ENCODE measurements at regions not wholly inside any gene's neighbourhood (a gene's known extent, or its start where the extent isn't known, plus 50 kb on each side); places are given as distances from the start of the nearest gene placed in this dataset.

GRCh38 chr5:40416588-40416987 is 263.1 kb upstream of the PTGER4 start:
- Histone ChIP-seq H3K36me3 (ENCODE audit: control insufficient read depth, insufficient read depth, low read length) (no peaks in the 10 kb centered on the region), H3K4me3 (ENCODE audit: low read depth, low read length) (no peak overlapping the region), H3K27me3 (ENCODE audit: control insufficient read depth, insufficient read depth, low read length) (no peaks in the 10 kb centered on the region)
- DNase-seq (ENCODE audit: low read depth) = no peak
- no peak for TF ChIP-seq CTCF (IDR thresholded peaks at IDR 0.05; ENCODE audit: insufficient read depth, low read length, poor library complexity, severe bottlenecking)

- no peak for DNase-seq (ENCODE audit: low read depth)
- no peaks in the 10 kb centered on the region for H3K36me3 ChIP-seq (ENCODE audit: control insufficient read depth, insufficient read depth, low read length)
- no peak for TF ChIP-seq CTCF (IDR thresholded peaks at IDR 0.05; ENCODE audit: insufficient read depth, low read length, poor library complexity, severe bottlenecking)
- no peaks in the 10 kb centered on the region for H3K27me3 ChIP-seq (ENCODE audit: control insufficient read depth, insufficient read depth, low read length)
- H3K4me3 ChIP-seq (ENCODE audit: low read depth, low read length) = no peak overlapping the region
Measured at GRCh38 chr5:40416098-40416497, 263.6 kb upstream of the PTGER4 start.

GRCh38 chr5:40414922-40415321 is 264.8 kb upstream of the PTGER4 start:
- no peak for DNase-seq (ENCODE audit: low read depth)
- H3K27me3 ChIP-seq (ENCODE audit: control insufficient read depth, insufficient read depth, low read length) = no peaks in the 10 kb centered on the region
- H3K4me3 ChIP-seq (ENCODE audit: low read depth, low read length) = no peak overlapping the region
- TF ChIP-seq CTCF (IDR thresholded peaks at IDR 0.05; ENCODE audit: insufficient read depth, low read length, poor library complexity, severe bottlenecking) = no peak
- H3K36me3 ChIP-seq (ENCODE audit: control insufficient read depth, insufficient read depth, low read length) = no peaks in the 10 kb centered on the region

GRCh38 chr5:40413743-40414142 is 266.0 kb upstream of the PTGER4 start:
- TF ChIP-seq CTCF (IDR thresholded peaks at IDR 0.05; ENCODE audit: insufficient read depth, low read length, poor library complexity, severe bottlenecking) = no peak
- Histone ChIP-seq H3K36me3 (ENCODE audit: control insufficient read depth, insufficient read depth, low read length) (no peaks in the 10 kb centered on the region), H3K27me3 (ENCODE audit: control insufficient read depth, insufficient read depth, low read length) (no peaks in the 10 kb centered on the region), H3K4me3 (ENCODE audit: low read depth, low read length) (no peak overlapping the region)
- no peak for DNase-seq (ENCODE audit: low read depth)

- no peak overlapping the region for H3K4me3 ChIP-seq (ENCODE audit: low read depth, low read length)
- no peaks in the 10 kb centered on the region for H3K27me3 ChIP-seq (ENCODE audit: control insufficient read depth, insufficient read depth, low read length)
- no peak for TF ChIP-seq CTCF (IDR thresholded peaks at IDR 0.05; ENCODE audit: insufficient read depth, low read length, poor library complexity, severe bottlenecking)
- DNase-seq (ENCODE audit: low read depth) = no peak
- no peaks in the 10 kb centered on the region for H3K36me3 ChIP-seq (ENCODE audit: control insufficient read depth, insufficient read depth, low read length)
Measured at GRCh38 chr5:40412771-40413170, 266.9 kb upstream of the PTGER4 start.

GRCh38 chr5:40410964-40411635 is 268.6 kb upstream of the PTGER4 start:
- Histone ChIP-seq H3K36me3 (ENCODE audit: control insufficient read depth, insufficient read depth, low read length) (no peaks in the 10 kb centered on the region), H3K4me3 (ENCODE audit: low read depth, low read length) (no peak overlapping the region), H3K27me3 (ENCODE audit: control insufficient read depth, insufficient read depth, low read length) (no peaks in the 10 kb centered on the region)
- no peak for DNase-seq (ENCODE audit: low read depth)
- TF ChIP-seq CTCF (IDR thresholded peaks at IDR 0.05; ENCODE audit: insufficient read depth, low read length, poor library complexity, severe bottlenecking) = no peak

All from kidney epithelial cell (primary cell).